ENCODE measurements at regions not wholly inside any gene's neighbourhood (a gene's known extent, or its start where the extent isn't known, plus 50 kb on each side); places are given as distances from the start of the nearest gene placed in this dataset.
"Not testable (repeated sequence)": the region's sequence is repeated elsewhere in the genome, so short reads cannot be mapped to it uniquely, and the experiment has no call there.

DNA sequence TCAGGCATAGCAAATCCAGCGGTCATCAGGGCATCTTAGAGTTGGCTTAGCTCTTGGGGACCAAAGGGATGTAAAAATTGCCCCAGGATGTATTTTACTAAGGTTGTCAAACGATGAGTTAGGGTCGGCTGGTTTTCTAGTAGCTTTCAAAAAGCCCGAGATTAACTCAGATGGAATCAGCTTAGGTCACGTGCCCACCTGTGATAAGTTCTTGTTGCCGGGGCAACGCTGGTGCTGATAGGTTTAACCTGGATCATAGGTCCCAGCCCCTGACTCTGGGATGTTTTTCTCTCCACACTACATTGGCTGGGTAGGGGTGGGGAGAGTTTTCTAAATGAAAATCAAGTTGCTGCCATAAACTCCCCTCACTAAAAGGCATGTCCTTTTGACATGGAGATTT is 257.3 kb upstream of the SULF2 start:
- DNase-seq (ENCODE audit: low read depth) = no peak

DNA sequence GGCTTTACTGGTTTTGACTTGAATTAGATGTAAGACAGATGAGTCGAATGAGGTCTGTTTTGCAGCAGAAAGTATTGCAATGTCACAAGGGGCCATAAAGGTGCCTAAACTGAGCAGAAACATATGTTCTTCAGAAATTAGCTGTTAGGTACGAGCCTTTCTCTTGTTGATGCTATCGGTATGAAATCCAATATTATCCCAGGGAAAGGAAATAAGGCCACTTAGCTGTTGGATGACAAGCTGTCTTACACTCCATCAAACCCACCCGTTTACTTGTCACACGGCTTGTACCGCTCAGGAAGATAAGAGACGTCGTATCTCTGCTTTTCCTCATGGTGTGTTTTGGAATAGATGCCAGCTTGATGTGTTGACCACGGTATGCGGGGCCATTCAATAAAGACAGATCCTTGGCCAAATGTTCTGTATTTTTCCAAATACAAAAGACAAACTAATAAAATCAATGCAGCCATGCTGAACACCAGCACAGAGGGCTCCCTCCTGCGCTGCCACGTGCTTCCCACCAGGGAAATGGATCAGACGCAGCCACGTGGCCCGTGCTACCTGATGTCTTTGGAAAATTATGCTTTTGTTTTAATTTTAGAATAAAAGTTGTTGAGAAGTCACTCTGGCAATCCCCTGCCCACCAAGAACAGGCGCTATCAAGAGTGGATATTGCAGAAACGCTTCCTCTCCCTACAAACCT is 255.9 kb upstream of the SULF2 start:
- no peak for DNase-seq (ENCODE audit: low read depth)

DNA sequence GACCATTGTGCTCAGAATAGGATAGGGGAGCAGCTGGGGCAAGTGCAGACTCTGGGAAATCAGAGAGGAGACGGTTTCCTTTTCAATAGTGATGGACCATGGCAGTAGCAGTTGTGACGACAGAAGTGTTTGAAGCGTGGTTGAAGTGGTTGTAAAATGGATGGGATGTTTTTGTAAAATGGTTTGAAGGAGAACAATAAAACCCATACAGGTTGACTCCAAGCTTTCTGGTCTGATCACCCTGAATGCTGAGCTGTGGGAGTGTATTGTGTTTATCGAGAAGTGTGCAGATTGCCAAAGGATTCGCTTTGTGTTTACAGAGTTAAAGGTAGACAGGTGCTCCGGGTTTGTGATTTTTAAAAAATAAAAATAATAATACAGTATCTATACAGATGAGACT is 255.2 kb upstream of the SULF2 start:
- no peak for DNase-seq (ENCODE audit: low read depth)

DNA sequence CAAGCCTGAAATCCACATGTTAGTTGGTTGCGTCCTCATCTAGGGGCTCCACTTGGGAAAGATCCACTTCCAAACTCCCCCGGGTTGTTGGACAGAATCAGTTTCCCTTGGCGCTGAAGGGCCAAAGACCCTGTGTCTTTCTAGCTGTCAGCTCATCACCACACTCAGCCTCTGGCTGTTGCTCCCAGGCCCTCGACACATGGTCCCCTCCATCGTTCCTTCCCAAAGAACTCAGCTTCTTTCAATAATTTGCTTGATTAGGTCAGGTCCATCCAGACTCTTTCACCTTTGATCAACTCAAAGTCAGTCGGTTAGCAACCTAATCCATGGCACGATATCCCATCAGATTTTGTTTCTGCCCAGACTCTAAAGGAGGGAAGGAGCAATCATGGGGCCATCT is 254.8 kb upstream of the SULF2 start:
- DNase-seq (ENCODE audit: low read depth) = no peak

DNA sequence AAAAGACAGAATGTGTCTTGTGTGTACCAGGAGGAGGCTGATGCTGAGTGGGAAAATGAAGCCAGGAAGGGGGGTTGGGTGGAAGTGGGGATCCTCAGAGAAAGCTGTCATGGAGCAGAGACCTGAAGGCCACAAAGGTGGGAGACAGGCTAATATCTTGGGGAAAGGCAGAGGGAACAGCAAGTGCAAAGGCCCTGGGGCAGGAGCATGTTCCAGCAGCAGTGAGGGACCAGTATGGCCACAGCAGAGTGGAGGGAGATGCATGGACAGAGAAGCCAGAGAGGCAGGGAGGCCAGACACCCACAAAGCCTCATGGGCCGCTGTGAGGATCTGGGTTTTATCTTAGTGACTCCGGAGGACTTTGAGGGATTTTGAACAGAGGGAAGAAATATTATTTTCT is 254.2 kb upstream of the SULF2 start:
- DNase-seq (ENCODE audit: low read depth) = no peak

DNA sequence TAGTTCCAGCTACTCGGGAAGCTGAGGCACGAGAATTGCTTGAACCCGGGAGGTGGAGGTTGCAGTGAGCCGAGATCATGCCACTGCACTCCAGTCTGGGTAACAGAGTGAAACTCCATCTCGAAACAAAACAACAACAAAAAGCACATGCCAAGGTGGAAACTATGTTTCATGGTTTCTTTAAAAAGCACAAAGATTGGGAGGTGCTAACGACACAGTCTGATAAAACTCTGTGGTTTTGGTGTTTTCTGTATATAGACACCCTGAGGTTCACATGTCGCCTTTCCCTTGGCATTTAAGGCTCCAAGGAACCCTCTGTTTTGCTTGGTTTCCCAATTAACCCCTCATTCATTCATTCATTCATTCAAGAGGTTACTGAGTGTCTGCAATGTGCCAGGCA is 253.4 kb upstream of the SULF2 start:
- no peak for DNase-seq (ENCODE audit: low read depth)

DNA sequence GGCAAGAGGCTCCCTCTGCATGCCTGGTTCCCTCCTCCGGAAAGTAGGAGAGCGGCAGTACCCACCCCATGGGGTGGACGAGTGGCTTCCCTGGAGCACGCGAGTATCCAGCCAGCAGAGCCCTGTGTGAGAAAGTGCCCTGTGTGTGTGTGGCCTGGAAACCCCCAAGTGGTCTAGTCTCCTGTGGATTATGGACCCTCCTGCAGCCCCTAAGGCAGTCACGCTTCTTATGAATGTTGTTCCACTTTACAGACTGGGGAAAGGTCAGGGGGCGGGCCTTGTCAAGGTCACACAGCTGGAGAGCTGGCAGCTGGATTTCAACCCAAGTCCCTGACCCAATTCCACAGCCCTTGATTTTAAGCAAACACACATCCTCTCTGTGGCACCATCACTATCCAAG is 252.5 kb upstream of the SULF2 start:
- DNase-seq (ENCODE audit: low read depth) = not testable (repeated sequence)

DNA sequence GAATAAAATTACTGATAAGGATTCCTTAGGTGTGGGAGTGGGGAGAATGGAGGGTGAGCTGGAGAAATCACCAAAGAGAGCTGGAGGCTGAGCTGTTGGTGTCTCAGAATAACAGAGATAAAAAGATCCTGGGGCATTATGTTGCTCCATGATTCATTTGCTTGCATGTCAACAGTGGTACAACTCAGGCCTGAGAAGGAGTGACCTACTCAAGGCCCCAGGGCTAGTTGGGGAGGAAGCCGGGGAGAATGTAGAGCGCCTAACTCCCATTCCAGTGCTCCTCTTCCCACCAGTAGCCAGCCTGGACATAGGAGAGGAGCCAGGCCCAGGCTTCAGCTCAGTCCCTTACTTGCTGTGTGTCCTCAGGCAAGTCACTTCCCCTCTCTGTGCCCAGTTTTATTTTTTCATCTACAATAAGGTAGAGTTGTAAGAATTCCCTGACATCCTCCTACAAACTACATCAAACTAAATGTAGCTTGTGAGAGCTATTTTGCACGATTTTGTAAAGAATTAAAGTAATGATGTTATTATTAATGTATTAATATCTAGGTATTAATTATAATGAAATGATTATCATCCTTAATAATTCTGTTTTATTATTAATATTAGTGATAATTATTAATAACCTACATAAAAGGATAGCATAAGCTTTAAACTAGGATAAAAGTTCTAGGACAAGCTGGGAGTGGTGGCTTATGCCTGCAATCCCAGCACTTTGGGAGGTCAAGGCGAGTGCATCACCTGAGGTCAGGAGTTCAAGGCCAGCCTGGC is 250.9 kb upstream of the SULF2 start:
- peak; percentile 70 for DNase-seq (ENCODE audit: low read depth)

DNA sequence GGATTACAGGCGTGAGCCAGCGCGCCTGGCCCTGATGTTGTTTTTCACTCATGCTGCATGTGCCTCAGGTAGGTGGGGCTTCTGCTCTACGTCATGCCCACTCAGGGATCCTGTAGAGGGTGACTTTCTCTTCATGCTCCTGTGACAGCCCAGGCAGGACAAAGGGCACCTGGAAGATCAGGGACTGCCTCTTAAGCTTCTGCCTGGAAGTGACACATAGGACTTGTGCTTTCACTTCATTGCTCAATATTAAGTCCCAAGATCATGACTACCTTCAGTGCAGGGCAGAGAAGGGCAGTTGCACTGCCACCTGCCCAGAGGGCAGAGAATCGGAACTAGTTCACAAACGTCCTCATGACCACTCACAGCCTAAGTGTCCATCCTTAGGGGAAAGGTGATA is 249.5 kb upstream of the SULF2 start:
- DNase-seq (ENCODE audit: low read depth) = no peak

DNA sequence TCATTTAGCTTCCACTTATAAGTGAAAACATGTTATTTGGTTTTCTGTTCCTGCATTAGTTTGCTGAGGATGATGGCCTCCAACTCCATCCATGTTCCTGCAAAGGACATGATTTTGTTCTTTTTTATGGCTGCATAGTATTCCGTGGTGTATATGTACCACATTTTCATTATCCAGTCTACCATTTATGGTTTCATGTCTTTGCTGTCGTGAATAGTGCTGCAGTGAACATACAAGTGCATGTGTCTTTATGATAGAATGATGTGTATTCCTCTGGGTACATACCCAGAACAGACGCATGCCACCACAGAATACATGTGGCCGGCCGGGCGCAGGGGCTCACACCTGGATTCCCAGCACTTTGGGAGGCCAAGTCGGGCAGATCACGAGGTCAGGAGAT is 247.7 kb upstream of the SULF2 start:
- DNase-seq (ENCODE audit: low read depth) = not testable (repeated sequence)

DNA sequence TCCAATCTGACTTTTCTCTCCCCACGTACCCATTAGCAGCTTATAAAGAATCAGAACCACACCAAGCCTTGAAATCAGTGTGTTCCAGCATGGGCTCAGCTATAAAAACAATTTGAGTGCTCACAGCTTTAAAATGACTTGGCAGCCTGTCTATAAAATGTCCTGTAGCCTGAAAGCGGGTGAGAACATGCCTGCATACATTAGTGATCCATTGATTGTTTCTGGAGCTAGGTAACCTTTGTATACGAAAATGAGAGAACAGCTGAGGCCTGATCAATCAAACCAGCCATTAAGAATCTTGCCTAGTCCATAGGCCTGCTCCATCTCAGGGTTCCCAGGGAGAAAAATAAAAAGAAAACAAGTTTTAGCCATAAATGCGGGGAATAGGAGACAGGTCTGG is 245.8 kb upstream of the SULF2 start:
- no peak for DNase-seq (ENCODE audit: low read depth)

DNA sequence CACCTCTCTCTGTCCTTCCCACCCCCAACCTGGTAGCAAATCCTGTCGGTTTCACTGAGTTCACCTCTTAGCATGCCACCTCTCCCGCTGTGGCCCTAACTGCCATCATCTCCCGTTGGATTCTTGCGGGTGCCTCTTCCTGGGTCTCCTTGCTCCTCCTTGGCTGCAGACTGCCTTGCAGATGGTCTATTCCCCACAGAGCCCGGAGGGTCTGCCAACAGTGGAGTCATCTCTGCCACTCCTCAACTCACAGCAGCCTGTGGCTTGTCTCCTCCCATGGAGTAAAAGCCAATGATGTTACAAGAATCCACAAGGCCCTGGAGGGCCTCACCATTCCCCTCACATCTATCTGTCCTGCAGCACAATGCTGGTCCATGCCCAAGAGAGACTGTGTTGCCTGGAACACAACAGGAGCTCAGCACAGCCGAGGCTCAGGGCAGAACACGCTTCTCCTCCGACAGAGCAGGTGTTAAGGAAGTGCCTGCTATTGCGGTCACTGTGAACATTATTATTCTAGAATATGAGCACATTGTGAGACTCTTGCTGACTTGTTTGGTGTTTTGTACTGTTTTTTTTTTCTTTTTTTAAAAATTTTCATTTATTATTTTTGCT is 241.8 kb upstream of the SULF2 start:
- DNase-seq (ENCODE audit: low read depth) = peak; percentile 21

DNA sequence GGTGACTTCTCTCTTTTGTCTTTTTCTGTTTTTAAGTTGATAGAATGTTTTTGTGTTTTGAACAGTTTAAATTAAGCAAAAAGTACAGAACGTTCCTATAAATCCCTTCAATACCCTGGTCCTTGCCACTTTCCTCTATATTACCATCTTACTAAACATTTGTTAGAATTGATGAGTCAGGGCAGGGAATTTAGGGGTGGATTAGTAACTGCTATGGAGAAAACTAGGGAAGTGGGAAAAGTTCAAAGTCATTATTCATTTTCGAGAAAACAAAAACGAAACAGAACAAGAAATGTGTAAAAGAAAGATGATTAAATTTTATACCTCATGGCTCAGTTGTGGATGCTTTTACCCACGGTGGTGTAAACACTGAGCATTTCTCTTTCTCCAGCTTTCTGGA is 240.4 kb upstream of the SULF2 start:
- DNase-seq (ENCODE audit: low read depth) = peak; percentile 83

DNA sequence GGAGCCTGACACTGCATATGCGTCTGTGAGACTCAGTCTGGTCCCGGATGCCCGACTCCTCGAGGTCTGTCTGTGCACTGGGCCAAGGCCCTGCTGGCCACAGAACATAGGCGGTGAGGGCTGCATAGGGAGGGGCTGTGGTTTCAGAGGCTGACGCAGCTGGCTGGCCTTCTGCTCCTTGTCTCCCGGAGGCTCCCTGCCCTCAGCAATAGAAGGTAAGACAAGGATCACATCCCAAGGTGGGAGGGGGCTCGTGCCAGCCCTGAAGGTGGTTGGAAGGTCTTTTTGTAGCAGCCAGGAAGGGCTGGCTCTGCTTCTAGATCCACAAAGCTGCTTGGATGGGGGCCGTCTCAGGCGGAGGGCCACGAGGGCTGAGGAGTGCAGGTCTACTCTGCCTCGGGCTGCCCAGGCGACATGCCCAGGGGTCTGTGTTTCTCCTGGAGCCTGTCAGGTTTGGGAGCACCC is 239.8 kb upstream of the SULF2 start:
- DNase-seq (ENCODE audit: low read depth) = peak; percentile 96

DNA sequence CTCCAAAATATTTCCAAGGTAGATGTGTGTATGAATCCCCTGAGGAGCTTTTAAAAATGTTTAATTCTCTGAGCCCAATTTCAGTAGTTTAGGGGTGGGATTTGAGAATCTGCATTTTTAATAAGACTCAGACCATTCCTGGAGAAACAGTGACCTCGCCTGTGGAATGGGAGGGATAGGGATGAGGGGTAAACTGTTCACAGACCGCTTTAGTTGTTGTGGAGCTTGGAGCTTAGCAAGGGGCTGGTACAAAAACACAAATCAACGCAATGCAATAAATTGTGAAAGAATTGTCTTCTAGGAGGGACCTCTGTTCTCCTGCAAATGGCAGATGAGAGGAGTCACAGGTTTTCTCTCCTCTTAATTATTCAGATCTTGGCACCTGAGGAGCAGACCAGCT is 239.3 kb upstream of the SULF2 start:
- DNase-seq (ENCODE audit: low read depth) = no peak

DNA sequence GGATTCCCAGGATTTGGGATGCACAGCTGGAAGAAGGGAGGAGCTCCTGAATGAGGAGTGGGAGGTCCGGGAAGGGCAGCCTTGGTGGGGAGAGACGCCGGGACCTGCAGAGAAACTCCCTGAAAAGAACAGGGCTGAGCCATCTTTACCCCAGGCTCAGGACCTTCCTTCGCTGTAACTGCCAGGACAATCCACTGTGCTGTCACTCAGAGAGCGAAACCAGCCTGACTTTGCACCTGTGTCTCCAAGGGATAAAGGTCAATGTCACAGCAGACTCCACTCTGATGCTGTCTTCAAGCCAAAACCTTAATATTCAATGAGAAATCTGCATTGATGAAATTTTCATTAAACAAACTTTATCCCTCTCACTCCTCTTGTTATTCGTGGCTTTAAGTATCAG is 235.4 kb upstream of the SULF2 start:
- DNase-seq (ENCODE audit: low read depth) = not testable (repeated sequence)

DNA sequence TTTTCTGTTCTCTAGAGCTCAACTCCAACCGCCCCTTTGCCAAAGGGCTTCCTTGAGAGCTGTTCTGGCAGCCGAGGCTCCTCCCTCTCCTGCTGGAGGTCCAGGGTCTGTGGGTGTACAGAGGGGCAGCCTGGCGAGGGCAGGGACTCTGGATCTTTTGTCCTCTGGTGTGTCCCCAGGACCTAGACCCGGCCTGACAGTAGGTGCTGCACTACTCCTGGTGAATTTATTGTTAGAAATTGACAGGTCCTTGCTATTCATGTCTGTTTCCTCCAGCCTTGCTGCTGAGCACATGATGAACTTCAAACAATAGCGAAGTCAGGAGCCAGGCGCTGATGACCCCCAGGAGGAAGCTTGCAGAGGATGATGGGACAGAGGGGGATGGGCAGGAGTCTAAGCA is 234.7 kb upstream of the SULF2 start:
- DNase-seq (ENCODE audit: low read depth) = no peak

DNA sequence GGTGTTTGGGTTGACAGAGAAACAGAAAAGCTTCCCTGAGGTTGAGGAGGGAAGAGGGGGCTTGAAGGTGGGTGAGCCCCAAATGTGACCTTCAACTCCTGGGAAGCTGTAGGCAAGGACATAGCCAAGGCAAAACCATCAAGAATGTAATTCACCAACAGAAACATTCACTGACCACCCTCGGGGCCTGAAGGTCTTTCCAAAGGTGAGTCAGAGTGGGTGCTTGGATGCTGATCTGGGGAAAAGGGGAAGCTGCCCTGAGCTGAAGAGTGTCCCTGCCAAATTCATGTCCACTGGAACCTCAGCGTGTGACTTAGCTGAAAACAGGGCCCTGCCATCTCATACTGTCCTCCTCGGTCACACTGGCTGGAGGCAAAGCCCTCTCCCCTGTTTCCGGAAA is 234.2 kb upstream of the SULF2 start:
- DNase-seq (ENCODE audit: low read depth) = peak; percentile 78

DNA sequence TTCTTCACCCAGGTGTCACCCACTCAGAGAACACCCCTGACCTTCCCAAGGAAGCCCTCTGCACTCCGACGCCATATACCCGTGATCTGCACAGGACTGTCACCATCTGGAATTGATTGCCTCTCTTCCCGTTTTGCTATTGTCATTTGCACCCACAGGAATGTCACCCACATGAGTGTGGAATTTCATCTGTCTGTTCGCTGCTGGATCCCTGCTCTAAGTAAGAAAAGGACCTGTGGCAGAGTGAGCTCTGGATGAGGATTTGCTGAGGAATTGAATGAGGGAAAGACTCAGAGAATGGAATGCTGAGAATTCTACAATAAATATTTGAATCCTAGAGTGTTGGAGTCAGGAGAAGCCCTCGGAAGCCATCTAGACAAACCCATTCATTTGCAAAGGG is 233.6 kb upstream of the SULF2 start:
- DNase-seq (ENCODE audit: low read depth) = peak; percentile 96

DNA sequence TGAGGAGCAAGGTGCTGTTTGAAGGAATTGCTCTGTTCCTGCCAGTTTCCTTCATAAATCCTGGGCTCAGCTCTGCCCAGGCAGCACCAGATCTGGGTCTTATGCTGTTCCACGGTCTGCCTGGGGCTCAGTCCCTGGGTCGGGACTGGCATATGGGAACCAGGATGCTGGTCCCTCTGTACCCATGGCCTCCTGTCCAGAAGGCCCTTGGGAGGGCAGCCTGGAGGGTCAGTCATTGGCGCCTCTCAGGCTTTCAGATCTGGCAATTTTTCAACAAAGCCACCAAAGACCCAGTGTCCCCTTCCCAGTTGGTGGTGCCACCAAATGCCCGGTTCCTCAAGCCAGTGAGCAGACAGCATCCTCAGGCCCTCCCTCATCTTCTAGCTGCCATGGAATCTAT is 232.7 kb upstream of the SULF2 start:
- DNase-seq (ENCODE audit: low read depth) = no peak

DNA sequence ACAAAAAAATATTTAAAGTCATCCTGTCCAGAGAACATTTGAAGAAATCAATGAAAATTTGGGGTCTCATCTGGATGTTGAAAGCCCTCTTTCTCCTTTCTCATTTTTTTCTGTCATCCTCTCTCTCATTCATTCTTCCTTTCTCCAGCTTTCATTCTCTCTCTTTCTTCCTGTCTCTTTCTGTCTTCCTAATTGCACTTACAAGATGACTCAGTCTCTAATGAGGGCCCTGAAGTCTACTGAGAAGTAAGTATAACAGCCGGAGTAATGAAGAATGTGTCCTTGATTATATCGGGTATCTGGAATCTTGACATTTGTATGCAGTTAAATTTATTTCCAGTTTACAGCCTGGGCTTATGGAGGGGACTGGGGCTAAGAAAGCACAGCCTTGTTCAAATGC is 232.2 kb upstream of the SULF2 start:
- DNase-seq (ENCODE audit: low read depth) = peak; percentile 91

DNA sequence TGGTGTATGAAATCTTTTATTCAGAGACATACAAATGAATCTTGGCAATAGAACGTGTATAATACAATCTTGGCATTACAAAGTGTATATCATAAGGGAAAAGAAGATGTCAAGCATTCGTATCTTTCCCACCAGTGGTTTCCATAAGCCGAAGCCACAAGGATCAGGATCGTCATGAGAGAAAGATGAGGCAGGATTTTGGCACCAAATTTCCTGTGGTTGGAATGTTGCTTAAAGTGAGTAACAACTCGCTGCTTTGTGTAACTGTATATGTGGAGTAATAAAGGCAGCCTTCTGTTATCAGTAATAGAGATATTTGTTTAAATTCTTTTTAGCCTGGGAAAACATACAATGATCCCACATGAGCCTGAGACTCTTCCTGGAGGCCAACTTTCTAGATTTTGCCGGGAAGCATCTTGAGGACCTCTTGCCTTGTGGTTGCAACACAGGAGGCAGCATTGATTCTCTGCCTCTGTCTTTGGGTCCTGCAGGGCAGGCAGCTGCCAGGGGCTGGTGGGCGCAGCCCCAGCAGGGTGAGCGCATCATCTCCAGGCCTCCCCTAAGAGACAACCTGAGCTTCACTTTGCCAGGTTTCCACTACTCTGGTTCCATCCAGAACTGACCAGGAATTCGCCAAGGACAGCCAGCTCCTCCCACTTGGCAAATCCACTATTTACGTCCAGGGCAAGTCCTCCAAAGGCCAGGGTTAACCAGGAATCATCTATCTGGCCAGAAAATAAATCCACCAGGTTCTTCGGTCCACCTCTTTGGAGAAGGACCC is 230.9 kb upstream of the SULF2 start:
- peak; percentile 99 for DNase-seq (ENCODE audit: low read depth)
